Heart left ventricle (tissue), 16 donors: ENCODE measurements at regions not wholly inside any gene's neighbourhood (a gene's known extent, or its start where the extent isn't known, plus 50 kb on each side); places are given as distances from the start of the nearest gene placed in this dataset.

ENCODE experiments used
- ATAC-seq, 4 donors: fragments of 200-7000 bp; cut with Tn5 transposase; one replicate each; pipeline ENCODE4 v1.9.1; 2020 to 2022; ENCODE audit warnings: moderate library complexity in 4 of 4, mild to moderate bottlenecking in 3 of 4, moderate number of reproducible peaks in 1 of 4
- DNase-seq, 5 donors: peaks; one replicate each; pipeline ENCODE4 v3.0.0-alpha.2; 2020
- H3K27ac ChIP-seq, 12 donors: fragments of 200-600 bp; sonication (generic) in 4 of 12; one replicate each; pipeline versions ENCODE4 v1.5.0 to v1.8.0; 2016 to 2022; ENCODE audit warnings: mild to moderate bottlenecking in 2 of 12
- H3K27me3 ChIP-seq, 9 donors: fragments of 200-600 bp; sonication (generic) in 2 of 9; one replicate each; pipeline versions ENCODE4 v1.5.1 to v1.8.0; 2016 to 2022; ENCODE audit warnings: mild to moderate bottlenecking in 3 of 9
- H3K36me3 ChIP-seq, 9 donors: fragments of 200-600 bp; sonication (generic) in 2 of 9; one replicate each; pipeline versions ENCODE4 v1.5.0 to v1.8.0; 2018 to 2022; ENCODE audit warnings: mild to moderate bottlenecking in 2 of 9
- H3K4me1 ChIP-seq, 12 donors: fragments of 200-600 bp; sonication (generic) in 4 of 12; one replicate each; pipeline versions ENCODE4 v1.5.0 to v1.8.0; 2016 to 2022; ENCODE audit warnings: mild to moderate bottlenecking in 3 of 12
- H3K4me3 ChIP-seq, 12 donors: fragments of 200-600 bp; sonication (generic) in 4 of 12; one replicate each; pipeline versions ENCODE4 v1.5.0 to v1.8.0; 2017 to 2022; ENCODE audit warnings: mild to moderate bottlenecking in 9 of 12, moderate library complexity in 4 of 12
- H3K9me3 ChIP-seq, 12 donors: fragments of 200-600 bp; sonication (generic) in 4 of 12; one replicate each; pipeline versions ENCODE4 v1.5.0 to v1.8.0; 2016 to 2022; ENCODE audit warnings: mild to moderate bottlenecking in 1 of 12
- POLR2A ChIP-seq, 2 donors: fragments of 450-650 bp; IDR thresholded peaks; one replicate each; pipeline ENCODE4 v1.6.1; 2017; ENCODE audit warnings: antibody characterized with exemption in 2 of 2, mild to moderate bottlenecking in 2 of 2, moderate library complexity in 2 of 2
- WGBS, 4 donors: extraction: QIAGEN DNeasy Blood & Tissue Kit in 2 of 4; methylation state at CpG; one replicate each; pipeline versions ENCODE4 v1.1.5 to v1.1.7; 2013 to 2018; 5-methylcytosine and 5-hydroxymethylcytosine counted together
- intact Hi-C, 10 donors: fragments of 100-400 bp; cut with DNase I; formaldehyde crosslinking; loops; one replicate each; pipeline versions ENCODE4 v1.11.1 to v1.14.2; 2022
- TF ChIP-seq, protein P1 (sequence below), 12 donors: fragments of 200-600 bp; sonication (generic) in 4 of 12; IDR thresholded peaks; one replicate each; pipeline versions ENCODE4 v1.5.0 to v1.8.0; 2018 to 2022; ENCODE audit warnings: antibody characterized with exemption in 12 of 12, mild to moderate bottlenecking in 5 of 12
- donor health status: ischemic (EF 13 %, LVEDD 7.1; RV severe dilation, severe dysfunction).
- donor health status: healthy with polysubstance abuse.
- donor health status: DM: no; HTN: yes; CAD: no.
- donor health status: DM: no; HTN: no; CAD: no.
- donor health status: ischemic (EF 25% LVEDD 6.9; RV normal size, moderate dysfunction).
- donor health status: ischemic (EF 25% LVEDD 5.7; RV mildly dilated, moderate dysfunction).
- donor health status: healthy.
- donor health status: DM: yes; HTN: yes; CAD: no.
- donor health status: ischemic (EF 35%, LVEDD 5.7; RV mildly dilated, moderate dysfunction).
- donor health status: nonischemic (EF 11% LVEDD 7.7; RV severe dilation, severe dysfunction).
- donor health status: DM: yes; HTN: yes; CAD: no.
- donor health status: PGD.
- donor health status: ischemic (EF 29% LVEDD 5.4; RV normal size, mild dysfunction).
- donor health status: nonischemic (EF 23%, LVEDD 6.1; RV moderate dilation, normal function).

DNA sequence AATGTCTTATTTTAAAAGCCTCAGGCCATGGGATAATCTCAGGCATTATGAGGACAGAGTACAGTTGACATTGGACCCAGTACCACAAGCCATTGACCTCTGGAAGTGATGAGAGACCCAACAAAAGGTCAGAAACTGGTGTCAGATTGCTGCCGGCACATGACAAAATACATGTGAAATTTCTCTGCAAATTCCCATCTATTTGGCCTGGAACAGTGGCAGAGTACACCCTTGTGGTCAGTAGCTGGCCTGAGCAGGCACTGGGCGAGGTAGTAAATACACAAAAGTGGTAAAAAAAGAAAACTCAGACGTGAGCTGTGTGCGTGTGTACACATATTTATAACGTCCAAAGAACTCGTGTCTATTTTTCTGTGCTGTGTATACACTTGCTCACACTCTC is 155.5 kb downstream of the DHX15 start:
- ATAC-seq (peak in 1 of 4 donors; percentile 20), DNase-seq (no peak)
- H3K4me1 ChIP-seq, result no peaks in the 10 kb centered on the region
- no peak overlapping the region for H3K27ac ChIP-seq
- intact Hi-C loops, result loop anchor here in 2 of 10 donors (10.0 kb wide), 2 partner anchors 754 to 1294 kb away; no protein-coding TSS in a partner anchor
- no peak for TF ChIP-seq POLR2A (IDR thresholded peaks at IDR 0.05)
- TF ChIP-seq, protein P1, sequence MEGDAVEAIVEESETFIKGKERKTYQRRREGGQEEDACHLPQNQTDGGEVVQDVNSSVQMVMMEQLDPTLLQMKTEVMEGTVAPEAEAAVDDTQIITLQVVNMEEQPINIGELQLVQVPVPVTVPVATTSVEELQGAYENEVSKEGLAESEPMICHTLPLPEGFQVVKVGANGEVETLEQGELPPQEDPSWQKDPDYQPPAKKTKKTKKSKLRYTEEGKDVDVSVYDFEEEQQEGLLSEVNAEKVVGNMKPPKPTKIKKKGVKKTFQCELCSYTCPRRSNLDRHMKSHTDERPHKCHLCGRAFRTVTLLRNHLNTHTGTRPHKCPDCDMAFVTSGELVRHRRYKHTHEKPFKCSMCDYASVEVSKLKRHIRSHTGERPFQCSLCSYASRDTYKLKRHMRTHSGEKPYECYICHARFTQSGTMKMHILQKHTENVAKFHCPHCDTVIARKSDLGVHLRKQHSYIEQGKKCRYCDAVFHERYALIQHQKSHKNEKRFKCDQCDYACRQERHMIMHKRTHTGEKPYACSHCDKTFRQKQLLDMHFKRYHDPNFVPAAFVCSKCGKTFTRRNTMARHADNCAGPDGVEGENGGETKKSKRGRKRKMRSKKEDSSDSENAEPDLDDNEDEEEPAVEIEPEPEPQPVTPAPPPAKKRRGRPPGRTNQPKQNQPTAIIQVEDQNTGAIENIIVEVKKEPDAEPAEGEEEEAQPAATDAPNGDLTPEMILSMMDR (IDR thresholded peaks at IDR 0.05), result no peak
- no peaks in the 10 kb centered on the region for H3K36me3 ChIP-seq
- no peak overlapping the region for H3K4me3 ChIP-seq
- no peaks in the 10 kb centered on the region for H3K9me3 ChIP-seq
- H3K27me3 ChIP-seq, result no peaks in the 10 kb centered on the region
- WGBS, 4 donors, result 64 to 73% (median 71%) methylated on average over 6 of the region's 6 CpGs

DNA sequence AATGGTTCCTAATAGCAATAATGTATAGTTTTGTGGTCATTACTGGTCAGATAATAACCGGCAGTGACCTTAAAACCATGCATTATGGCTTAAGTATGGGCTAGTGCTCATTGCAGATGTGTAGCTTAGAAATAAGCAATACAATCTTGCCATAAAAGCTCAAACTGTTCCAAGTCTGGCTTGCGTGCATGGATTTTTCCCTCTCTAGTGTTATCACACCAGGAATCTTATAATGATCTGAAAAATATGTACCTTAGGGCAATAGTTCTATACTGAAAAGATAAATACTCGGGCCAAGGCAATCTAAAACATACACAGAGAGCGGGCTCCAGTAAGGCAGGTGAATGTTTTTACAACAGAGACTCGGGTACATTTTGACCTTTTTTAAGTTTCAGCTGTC is 157.8 kb downstream of the DHX15 start:
- TF ChIP-seq POLR2A (IDR thresholded peaks at IDR 0.05), result no peak
- TF ChIP-seq, protein P1 (IDR thresholded peaks at IDR 0.05), result no peak
- H3K36me3 ChIP-seq, result no peaks in the 10 kb centered on the region
- 82 to 89% (median 86%) methylated on average over 5 of the region's 5 CpGs for WGBS, 4 donors
- no peaks in the 10 kb centered on the region for H3K4me1 ChIP-seq
- ATAC-seq (no peak), DNase-seq (no peak)
- no peaks in the 10 kb centered on the region for H3K9me3 ChIP-seq
- no peak overlapping the region for H3K27ac ChIP-seq
- no peak overlapping the region for H3K4me3 ChIP-seq
- intact Hi-C loops, result loop anchor here in 2 of 10 donors (10.0 kb wide), 2 partner anchors 752 to 1292 kb away; no protein-coding TSS in a partner anchor
- no peaks in the 10 kb centered on the region for H3K27me3 ChIP-seq

DNA sequence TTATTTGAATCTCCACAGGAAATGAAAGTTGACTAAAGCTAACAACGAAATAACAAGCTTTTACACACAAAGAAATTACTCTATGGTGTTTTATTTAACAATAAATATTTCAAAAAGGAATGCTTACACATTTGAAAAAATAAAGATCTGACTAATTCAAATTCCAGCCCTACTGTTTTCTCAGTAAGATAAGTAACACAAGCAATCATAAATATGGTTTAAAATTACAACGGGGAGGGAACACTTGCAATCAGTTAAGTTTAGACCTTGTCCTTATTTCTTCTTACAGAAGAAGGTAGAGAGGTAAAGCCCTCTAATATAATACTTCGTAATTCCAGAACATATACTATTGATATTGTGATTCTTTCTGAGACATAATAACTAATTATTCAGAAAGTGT is 158.5 kb downstream of the DHX15 start:
- Histone ChIP-seq H3K9me3 (no peaks in the 10 kb centered on the region), H3K27me3 (no peaks in the 10 kb centered on the region), H3K4me1 (no peaks in the 10 kb centered on the region), H3K4me3 (no peak overlapping the region), H3K36me3 (no peaks in the 10 kb centered on the region), H3K27ac (no peak overlapping the region)
- TF ChIP-seq, protein P1 (IDR thresholded peaks at IDR 0.05), result no peak
- TF ChIP-seq POLR2A (IDR thresholded peaks at IDR 0.05), result no peak
- WGBS, 4 donors, result 74 to 78% (median 78%) methylated on average over 3 of the region's 3 CpGs
- ATAC-seq (no peak), DNase-seq (no peak)
- intact Hi-C loops, result loop anchor here in 2 of 10 donors (10.0 kb wide), 2 partner anchors 751 to 1291 kb away; no protein-coding TSS in a partner anchor

DNA sequence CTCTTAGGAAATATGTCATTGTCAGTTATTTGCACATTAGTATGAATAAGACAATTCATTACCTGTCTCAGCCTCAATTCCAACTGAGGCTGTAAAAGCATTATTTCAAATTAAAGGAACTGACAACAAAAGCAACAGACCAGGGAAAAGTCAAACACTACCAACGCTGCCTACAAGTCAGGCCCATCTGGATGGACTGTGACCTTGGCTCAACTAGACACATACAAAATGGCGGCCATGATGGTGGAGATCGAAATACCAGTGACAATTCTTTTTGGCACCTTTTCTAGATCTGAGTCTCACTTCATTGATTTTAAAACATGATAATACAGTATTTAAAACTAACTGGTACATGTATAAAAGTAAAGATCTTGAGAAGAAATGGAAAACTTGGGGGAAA is 160.7 kb downstream of the DHX15 start:
- H3K27ac ChIP-seq, result no peak overlapping the region
- no peaks in the 10 kb centered on the region for H3K27me3 ChIP-seq
- DNase-seq (no peak), ATAC-seq (no peak)
- intact Hi-C loops, result loop anchor here in 3 of 10 donors (5.0 to 10.0 kb wide), 3 partner anchors 749 to 1289 kb away; no protein-coding TSS in a partner anchor
- H3K4me1 ChIP-seq, result peaks cover 0 to 7% (median 0%) of the 10 kb centered on the region in 12 donors
- TF ChIP-seq, protein P1 (IDR thresholded peaks at IDR 0.05), result no peak
- no peak for TF ChIP-seq POLR2A (IDR thresholded peaks at IDR 0.05)
- H3K4me3 ChIP-seq, result no peak overlapping the region
- H3K9me3 ChIP-seq, result no peaks in the 10 kb centered on the region
- WGBS, 4 donors, result 92 to 97% (median 94%) methylated on average over 3 of the region's 3 CpGs
- no peaks in the 10 kb centered on the region for H3K36me3 ChIP-seq
